ENCODE measurements at regions not wholly inside any gene's neighbourhood (a gene's known extent, or its start where the extent isn't known, plus 50 kb on each side); places are given as distances from the start of the nearest gene placed in this dataset.

- Mint-ChIP-seq H3K4me1 (peaks cover 3% of the 10 kb centered on the region), H3K27me3 (no peaks in the 10 kb centered on the region), H3K27ac (no peak overlapping the region), H3K4me3 (no peak overlapping the region), H3K9me3 (ENCODE audit: insufficient read depth) (no peaks in the 10 kb centered on the region)
- Histone ChIP-seq H3K79me2 (ENCODE audit: control insufficient read depth, insufficient read depth, low read length) (no peaks in the 10 kb centered on the region), H3K4me2 (replicated peaks; ENCODE audit: low read depth, low read length, poor library complexity, severe bottlenecking) (no peak overlapping the region), H3K9me3 (ENCODE audit: control extremely low read depth in 1 of 3, control insufficient read depth in 2 of 3, insufficient read depth in 1 of 3, low read length in 2 of 3) (no peaks in the 10 kb centered on the region), H3K4me1 (ENCODE audit: control insufficient read depth in 2 of 2, insufficient read depth in 2 of 2, low read length in 2 of 2) (no peaks in the 10 kb centered on the region), H2AFZ (ENCODE audit: insufficient read depth, low read depth, low read length, poor library complexity, severe bottlenecking) (no peak overlapping the region), H3K36me3 (replicated peaks in 1 of 2; ENCODE audit: control extremely low read depth in 1 of 2, control insufficient read depth in 1 of 2, extremely low read depth in 1 of 2, insufficient read depth in 2 of 2, low read length in 1 of 2) (no peaks in the 10 kb centered on the region), H3K9ac (ENCODE audit: low read length) (no peak overlapping the region), H3K4me3 (ENCODE audit: control extremely low read depth in 1 of 5, extremely low read depth in 1 of 5, insufficient read depth in 1 of 5, low read depth in 2 of 5, low read length in 4 of 5) (no peak overlapping the region), H4K20me1 (ENCODE audit: control insufficient read depth, insufficient read depth, low read length, poor library complexity, severe bottlenecking) (no peaks in the 10 kb centered on the region), H3K27ac (ENCODE audit: low read length in 2 of 2) (no peak overlapping the region), H3K27me3 (replicated peaks in 1 of 4; ENCODE audit: control extremely low read depth in 1 of 4, control insufficient read depth in 3 of 4, insufficient read depth in 4 of 4, low read length in 3 of 4) (no peaks in the 10 kb centered on the region)
- intact Hi-C loops (cut with micrococcal nuclease): no loop called here
- 95% methylated on average over 8 of the region's 12 CpGs for WGBS (ENCODE audit: insufficient coverage)
- DNase-seq (no peak), ATAC-seq (ENCODE audit: low read depth) (no peak)
- TF ChIP-seq EZH2 (IDR thresholded peaks at IDR 0.05; ENCODE audit: borderline replicate concordance, insufficient read depth, low read depth, low read length, poor library complexity, severe bottlenecking) (no peak), CTCF (IDR thresholded peaks at IDR 0.05) (no peak)
- ChIA-PET CTCF (no interaction called here), POLR2A (no interaction called here)
Observed at GRCh38 chr10:3858051-3858845, 73.2 kb upstream of the KLF6 start.

GRCh38 chr10:3857318-3857717 is 72.3 kb upstream of the KLF6 start:
- H3K27ac Mint-ChIP-seq: no peak overlapping the region
- Histone ChIP-seq H3K4me3 (ENCODE audit: control extremely low read depth in 1 of 5, extremely low read depth in 1 of 5, insufficient read depth in 1 of 5, low read depth in 2 of 5, low read length in 4 of 5) (no peak overlapping the region), H3K36me3 (replicated peaks in 1 of 2; ENCODE audit: control extremely low read depth in 1 of 2, control insufficient read depth in 1 of 2, extremely low read depth in 1 of 2, insufficient read depth in 2 of 2, low read length in 1 of 2) (no peaks in the 10 kb centered on the region), H3K9me3 (ENCODE audit: control extremely low read depth in 1 of 3, control insufficient read depth in 2 of 3, insufficient read depth in 1 of 3, low read length in 2 of 3) (no peaks in the 10 kb centered on the region), H2AFZ (ENCODE audit: insufficient read depth, low read depth, low read length, poor library complexity, severe bottlenecking) (no peak overlapping the region), H3K4me2 (replicated peaks; ENCODE audit: low read depth, low read length, poor library complexity, severe bottlenecking) (no peak overlapping the region), H4K20me1 (ENCODE audit: control insufficient read depth, insufficient read depth, low read length, poor library complexity, severe bottlenecking) (no peaks in the 10 kb centered on the region), H3K27me3 (replicated peaks in 1 of 4; ENCODE audit: control extremely low read depth in 1 of 4, control insufficient read depth in 3 of 4, insufficient read depth in 4 of 4, low read length in 3 of 4) (no peaks in the 10 kb centered on the region), H3K9ac (ENCODE audit: low read length) (no peak overlapping the region), H3K79me2 (ENCODE audit: control insufficient read depth, insufficient read depth, low read length) (no peaks in the 10 kb centered on the region), H3K27ac (ENCODE audit: low read length in 2 of 2) (no peak overlapping the region), H3K4me1 (ENCODE audit: control insufficient read depth in 2 of 2, insufficient read depth in 2 of 2, low read length in 2 of 2) (peaks cover 0 to 7% of the 10 kb centered on the region in 2 donors)
- ChIA-PET CTCF (no interaction called here), POLR2A (no interaction called here)
- H3K27me3 Mint-ChIP-seq: no peaks in the 10 kb centered on the region
- H3K9me3 Mint-ChIP-seq (ENCODE audit: insufficient read depth): no peaks in the 10 kb centered on the region
- peaks cover 8% of the 10 kb centered on the region for H3K4me1 Mint-ChIP-seq
- ATAC-seq (ENCODE audit: low read depth) (no peak), DNase-seq (no peak)
- 94% methylated on average over 7 of the region's 8 CpGs for WGBS (ENCODE audit: insufficient coverage)
- intact Hi-C loops (cut with micrococcal nuclease): no loop called here
- TF ChIP-seq CTCF (IDR thresholded peaks at IDR 0.05) (no peak), EZH2 (IDR thresholded peaks at IDR 0.05; ENCODE audit: borderline replicate concordance, insufficient read depth, low read depth, low read length, poor library complexity, severe bottlenecking) (no peak)
- H3K4me3 Mint-ChIP-seq: no peak overlapping the region

Measured in B cell (primary cell).